H1 (cell line): ENCODE measurements at regions not wholly inside any gene's neighbourhood (a gene's known extent, or its start where the extent isn't known, plus 50 kb on each side); places are given as distances from the start of the nearest gene placed in this dataset.

Experiments
- CTCF ChIA-PET: fragments of 300-600 bp; sonication (Branson Sonifier 250); formaldehyde crosslinking; loops from one replicate; lab custom pipeline; 2021; ENCODE audit not compliant: partially characterized antibody; lab: Charles Lee
- POLR2A ChIA-PET: fragments of 300-600 bp; sonication (Branson Sonifier 250); formaldehyde crosslinking; loops from one replicate; lab custom pipeline; 2021; ENCODE audit warnings: inconsistent platforms; ENCODE audit not compliant: partially characterized antibody; lab: Charles Lee
- DNase-seq, 2 experiments: peaks; one replicate each; pipeline versions ENCODE4 v3.0.0 to v3.0.0-alpha.2; 2010 to 2022; ENCODE audit warnings: low spot score in 2 of 2, low read depth in 1 of 2, mixed read lengths in 1 of 2
- FAIRE-seq: peaks from 2 replicates; lab custom pipeline; 2011; peaks lifted over from hg19 to GRCh38; lab: Jason Lieb, UNC
- H2AFZ ChIP-seq: 2 replicates; pipeline ENCODE4 v1.8.1; 2012; ENCODE audit warnings: low read length, inconsistent platforms
- H2AK5ac ChIP-seq: 2 replicates; pipeline ENCODE4 v1.6.1; 2013; ENCODE audit warnings: low read depth, low read length
- H2BK120ac ChIP-seq: replicated peaks from 2 replicates; pipeline ENCODE3; 2013; ENCODE audit warnings: low read depth, low read length, inconsistent platforms
- H2BK12ac ChIP-seq: 2 replicates; pipeline ENCODE4 v1.6.1; 2013; ENCODE audit warnings: low read depth, low read length
- H2BK15ac ChIP-seq: 2 replicates; pipeline ENCODE4 v1.6.1; 2013; ENCODE audit warnings: low read length
- H2BK20ac ChIP-seq: 2 replicates; pipeline ENCODE4 v1.6.1; 2013; ENCODE audit warnings: low read length
- H2BK5ac ChIP-seq: 2 replicates; pipeline ENCODE4 v1.6.1; 2013; ENCODE audit warnings: low read depth, low read length
- H3K14ac ChIP-seq: 2 replicates; pipeline ENCODE4 v1.6.1; 2013; ENCODE audit warnings: inconsistent platforms; ENCODE audit not compliant: insufficient read length
- H3K18ac ChIP-seq: 2 replicates; pipeline ENCODE4 v1.6.1; 2013; ENCODE audit warnings: low read length; ENCODE audit errors: extremely low read depth
- H3K23ac ChIP-seq: 2 replicates; pipeline ENCODE4 v1.6.1; 2013; ENCODE audit warnings: inconsistent platforms; ENCODE audit not compliant: insufficient read length
- H3K23me2 ChIP-seq: 2 replicates; pipeline ENCODE4 v1.6.1; 2013; ENCODE audit warnings: low read depth, low read length
- H3K27ac ChIP-seq: 2 replicates; pipeline ENCODE4 v1.6.1; 2011; ENCODE audit warnings: low read depth, low read length, inconsistent platforms
- H3K27me3 ChIP-seq, 4 experiments: replicated peaks in 1 of 4; 1 replicate in 1 of 4; 2 replicates in 3 of 4; pipeline versions ENCODE4 v1.6.1 to v1.8.1; 2011 to 2013; ENCODE audit warnings: low read length in 3 of 4, mild to moderate bottlenecking in 3 of 4, inconsistent platforms in 2 of 4, mixed read lengths in 2 of 4, moderate library complexity in 1 of 4; ENCODE audit not compliant: control insufficient read depth in 3 of 4, insufficient read depth in 3 of 4; ENCODE audit errors: extremely low read depth in 1 of 4
- H3K36me3 ChIP-seq, 4 experiments: 2 replicates each; pipeline versions ENCODE4 v1.6.1 to v1.8.1; 2011 to 2013; ENCODE audit warnings: mild to moderate bottlenecking in 4 of 4, low read length in 3 of 4, moderate library complexity in 2 of 4, control low read depth in 1 of 4, inconsistent platforms in 1 of 4; ENCODE audit not compliant: insufficient read depth in 4 of 4, control insufficient read depth in 2 of 4
- H3K4ac ChIP-seq: replicated peaks from 2 replicates; pipeline ENCODE3; 2013; ENCODE audit warnings: low read length, low read depth, mixed read lengths, inconsistent platforms; ENCODE audit not compliant: insufficient read length
- H3K4me1 ChIP-seq, 4 experiments: replicated peaks in 1 of 4; 1 replicate in 1 of 4; 2 replicates in 3 of 4; pipeline versions ENCODE4 v1.6.1 to v1.8.1; 2011 to 2013; ENCODE audit warnings: low read length in 3 of 4, inconsistent platforms in 2 of 4, mixed read lengths in 1 of 4; ENCODE audit not compliant: insufficient read depth in 4 of 4, control insufficient read depth in 3 of 4
- H3K4me2 ChIP-seq, 2 experiments: 2 replicates each; pipeline versions ENCODE4 v1.6.1 to v1.8.1; 2011 to 2013; ENCODE audit warnings: low read depth in 2 of 2, low read length in 2 of 2, control low read depth in 1 of 2, inconsistent platforms in 1 of 2, mild to moderate bottlenecking in 1 of 2; ENCODE audit not compliant: insufficient read depth in 1 of 2
- H3K4me3 ChIP-seq, 4 experiments: fragments of 200-600, 300-600 bp in 1 of 4; sonication (generic), shearing (Covaris generic), sonication (Bioruptor Twin) in 1 of 4; 2 replicates each; pipeline versions ENCODE4 v1.5.1 to v1.8.1; 2011 to 2016; ENCODE audit warnings: low read length in 4 of 4, low read depth in 3 of 4, control low read depth in 2 of 4, inconsistent platforms in 2 of 4, mild to moderate bottlenecking in 2 of 4, mixed read lengths in 1 of 4, moderate library complexity in 1 of 4; ENCODE audit not compliant: insufficient read depth in 2 of 4; ENCODE audit errors: extremely low read depth in 1 of 4
- H3K56ac ChIP-seq: replicated peaks from 2 replicates; pipeline ENCODE3; 2013; ENCODE audit warnings: low read depth, mild to moderate bottlenecking, mixed read lengths, low read length, inconsistent platforms; ENCODE audit not compliant: insufficient read length
- H3K79me1 ChIP-seq: 2 replicates; pipeline ENCODE4 v1.6.1; 2013; ENCODE audit warnings: low read depth, low read length, control low read depth
- H3K79me2 ChIP-seq, 2 experiments: 2 replicates each; pipeline versions ENCODE4 v1.6.1 to v1.8.1; 2012 to 2013; ENCODE audit warnings: low read length in 2 of 2, mild to moderate bottlenecking in 2 of 2, inconsistent platforms in 1 of 2; ENCODE audit not compliant: insufficient read depth in 2 of 2, control insufficient read depth in 1 of 2
- H3K9ac ChIP-seq, 4 experiments: replicated peaks in 1 of 4; 1 replicate in 1 of 4; 2 replicates in 3 of 4; pipeline versions ENCODE4 v1.6.1 to v1.8.1; 2011 to 2013; ENCODE audit warnings: low read depth in 3 of 4, low read length in 3 of 4, control low read depth in 2 of 4, mild to moderate bottlenecking in 2 of 4, moderate library complexity in 2 of 4, inconsistent platforms in 1 of 4; ENCODE audit errors: extremely low read depth in 1 of 4
- H3K9me3 ChIP-seq, 2 experiments: 2 replicates each; pipeline versions ENCODE4 v1.6.1 to v1.8.1; 2012 to 2013; ENCODE audit warnings: mild to moderate bottlenecking in 2 of 2, moderate library complexity in 2 of 2, control low read depth in 1 of 2, inconsistent platforms in 1 of 2, low read depth in 1 of 2, low read length in 1 of 2, mixed read lengths in 1 of 2; ENCODE audit not compliant: insufficient read depth in 2 of 2
- H4K20me1 ChIP-seq, 2 experiments: replicated peaks in 1 of 2; 2 replicates each; pipeline versions ENCODE3 to v1.8.1; 2011 to 2013; ENCODE audit warnings: inconsistent platforms in 2 of 2, low read length in 2 of 2, mild to moderate bottlenecking in 1 of 2; ENCODE audit not compliant: insufficient read depth in 2 of 2, control insufficient read depth in 1 of 2
- H4K5ac ChIP-seq: 2 replicates; pipeline ENCODE4 v1.6.1; 2013; ENCODE audit warnings: low read length, low read depth, mixed read lengths, inconsistent platforms; ENCODE audit not compliant: insufficient read length
- H4K8ac ChIP-seq: 2 replicates; pipeline ENCODE4 v1.8.0; 2013; ENCODE audit warnings: mild to moderate bottlenecking, moderate library complexity, low read length, inconsistent platforms; ENCODE audit not compliant: insufficient read depth; ENCODE audit errors: extremely low read depth
- H4K91ac ChIP-seq: replicated peaks from 2 replicates; pipeline ENCODE3; 2013; ENCODE audit warnings: low read length, mixed read lengths, inconsistent platforms; ENCODE audit not compliant: insufficient read length
- CEBPB ChIP-seq: IDR thresholded peaks from 2 replicates; pipeline ENCODE4 v1.6.1; 2012; ENCODE audit warnings: low read depth, low read length
- CREB1 ChIP-seq: IDR thresholded peaks from 2 replicates; pipeline ENCODE4 v1.6.1; 2012; ENCODE audit warnings: inconsistent platforms
- GABPA ChIP-seq: IDR thresholded peaks from 2 replicates; pipeline ENCODE4 v1.6.1; 2011; ENCODE audit warnings: mild to moderate bottlenecking, low read length, moderate library complexity, borderline replicate concordance; ENCODE audit not compliant: insufficient read depth
- KDM1A ChIP-seq: fragments of 200-600, 300-600 bp; sonication (generic); IDR thresholded peaks from 2 replicates; pipeline ENCODE4 v1.7.1; 2016; ENCODE audit warnings: mild to moderate bottlenecking, low read length, borderline replicate concordance
- TCF12 ChIP-seq: IDR thresholded peaks from 2 replicates; pipeline ENCODE4 v1.6.1; 2011; ENCODE audit warnings: low read depth, mild to moderate bottlenecking, low read length
- WGBS, 2 experiments: shearing (Covaris generic) in 1 of 2; methylation state at CpG; one replicate each; pipeline versions ENCODE4 v1.1.6 to v1.1.7; 2013 to 2015; ENCODE audit warnings: low lambda C conversion rate in 2 of 2, mixed read lengths in 2 of 2, inconsistent platforms in 1 of 2, low coverage in 1 of 2, missing lambda C conversion rate in 1 of 2; ENCODE audit not compliant: insufficient replicate concordance in 2 of 2, insufficient coverage in 1 of 2, insufficient read length in 1 of 2; ENCODE audit errors: extremely low coverage in 1 of 2, missing lambda C conversion rate in 1 of 2; 5-methylcytosine and 5-hydroxymethylcytosine counted together

DNA sequence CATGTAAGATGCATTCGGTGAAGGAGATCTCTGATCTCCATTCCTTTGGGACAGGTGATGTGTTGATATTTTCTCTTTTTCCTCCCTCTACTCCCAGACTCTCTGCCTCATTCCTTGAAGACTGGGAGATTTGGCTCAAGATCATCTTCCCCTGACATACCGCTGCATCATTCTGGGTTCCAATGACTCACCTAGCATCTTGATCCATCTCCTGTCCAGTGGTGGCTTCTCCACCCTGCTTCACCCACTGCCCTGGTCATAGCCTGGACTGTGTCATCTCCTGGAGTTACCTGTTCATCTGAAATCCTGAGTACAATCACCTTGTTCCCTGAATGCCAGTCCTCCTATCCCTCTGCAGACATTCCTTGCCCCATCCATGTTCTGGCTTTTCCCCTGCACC lies 57.4 kb upstream of the TRAK1 start:
- CTCF ChIA-PET = interaction anchor here (0.6 to 2.4 kb wide), 4 partner anchors 11 to 65 kb away, joined by 4 to 5 read pairs (median 4); no protein-coding TSS in a partner anchor

More for the DNA sequence above, 57.4 kb upstream of the TRAK1 start:
- TF ChIP-seq CEBPB (no peak), KDM1A (no peak), TCF12 (no peak), GABPA (no peak), CREB1 (no peak)
- no peak overlapping the region for H2BK5ac ChIP-seq
- no peak overlapping the region for H3K4ac ChIP-seq
- no peak overlapping the region for H3K4me2 ChIP-seq
- H3K79me2 ChIP-seq = peaks cover 4 to 67% of the 10 kb centered on the region in 2 experiments; a peak in 3 of 4 replicates
- H2AK5ac ChIP-seq = no peak overlapping the region; the same call in 1 of the 2 replicates
- POLR2A ChIA-PET = interaction anchor here (1.0 to 2.3 kb wide), 2 partner anchors 9 kb away, joined by 4 to 8 read pairs; no protein-coding TSS in a partner anchor
- H3K79me1 ChIP-seq = peaks cover 17% of the 10 kb centered on the region
- H4K91ac ChIP-seq = no peak overlapping the region
- H3K36me3 ChIP-seq = peaks cover 0 to 2% (median 0%) of the 10 kb centered on the region in 4 experiments; a peak in 1 of 8 replicates
- H2BK20ac ChIP-seq = peak overlapping the region; percentile 34; the same call in 1 of the 2 replicates
- no peaks in the 10 kb centered on the region for H3K27me3 ChIP-seq
- no peak overlapping the region for H4K5ac ChIP-seq
- no peak for FAIRE-seq
- no peak overlapping the region for H3K56ac ChIP-seq
- H2AFZ ChIP-seq = no peak overlapping the region
- no peak overlapping the region for H4K8ac ChIP-seq
- no peaks in the 10 kb centered on the region for H3K9me3 ChIP-seq
- no peak for DNase-seq
- H2BK120ac ChIP-seq = no peak overlapping the region
- H2BK12ac ChIP-seq = 0 out of 2 replicates have a peak overlapping the region, but pooled peaks have one; percentile 63
- H3K4me1 ChIP-seq = peaks cover 6 to 14% (median 10%) of the 10 kb centered on the region in 4 experiments
- H3K9ac ChIP-seq = no peak overlapping the region
- no peak overlapping the region for H3K27ac ChIP-seq
- H4K20me1 ChIP-seq = peaks cover 0 to 2% of the 10 kb centered on the region in 2 experiments
- WGBS, 2 experiments = 94% methylated on average over 2 of the region's 2 CpGs; no CpG with 5 or more reads in 1 of the 2 experiments
- no peak overlapping the region for H3K23ac ChIP-seq
- no peaks in the 10 kb centered on the region for H3K23me2 ChIP-seq
- no peak overlapping the region for H3K4me3 ChIP-seq
- peak overlapping the region; percentile 72; the same call in 1 of the 2 replicates for H2BK15ac ChIP-seq
- H3K14ac ChIP-seq = no peak overlapping the region
- H3K18ac ChIP-seq = no peak overlapping the region
